GM12872 (cell line): ENCODE measurements at regions not wholly inside any gene's neighbourhood (a gene's known extent, or its start where the extent isn't known, plus 50 kb on each side); places are given as distances from the start of the nearest gene placed in this dataset.

Source experiments
- TF ChIP-seq, protein P1 (sequence below): IDR thresholded peaks from 3 replicates; pipeline ENCODE4 v1.5.1; 2011; ENCODE audit warnings: low read depth, mild to moderate bottlenecking, low read length, moderate library complexity; ENCODE audit not compliant: insufficient read depth

DNA sequence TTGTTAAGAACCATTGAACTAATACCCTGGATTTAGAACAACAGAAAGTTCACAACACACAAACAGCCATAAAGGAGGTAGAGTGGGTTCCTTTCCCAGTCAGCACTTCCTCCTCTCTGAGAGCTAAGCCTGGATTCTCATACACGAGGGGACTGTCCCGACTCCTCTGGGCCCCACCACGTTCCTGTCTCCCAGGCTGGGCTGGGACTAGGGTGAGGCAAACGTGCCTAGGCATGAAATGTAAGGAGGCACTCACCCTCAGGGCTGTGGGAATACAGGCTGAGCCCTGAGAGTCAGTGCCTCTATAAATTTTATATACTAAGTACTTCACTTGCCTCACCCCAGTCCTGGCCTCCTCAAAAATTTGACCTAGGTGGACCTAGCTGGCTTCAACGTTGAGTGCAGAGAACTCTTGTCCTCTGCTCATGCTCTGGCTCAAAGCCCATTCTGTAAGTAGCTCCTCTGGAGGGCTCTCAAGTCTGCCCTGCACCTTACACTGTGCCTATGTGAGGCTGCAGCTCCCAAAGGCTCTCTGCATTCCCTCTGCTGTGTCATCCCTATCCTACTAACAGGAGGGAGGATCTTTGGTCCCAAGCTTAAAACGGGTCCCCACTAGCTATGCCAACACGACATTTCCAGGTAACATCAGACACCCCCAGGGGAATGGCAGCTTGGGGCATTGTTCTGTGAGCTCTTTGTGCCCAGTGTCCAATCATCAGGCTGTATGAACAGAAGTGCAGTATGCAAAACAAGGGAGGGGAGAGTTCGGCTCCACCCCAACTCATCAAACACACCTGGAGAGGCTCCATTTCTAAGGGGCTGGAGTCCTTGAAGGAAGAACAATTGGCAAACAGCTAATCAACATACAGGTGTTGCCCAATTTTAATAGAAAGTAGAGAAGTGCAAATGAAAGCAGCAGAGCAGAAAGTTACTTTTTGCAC is 233.2 kb downstream of the RPLP1 start:
- TF ChIP-seq, protein P1, sequence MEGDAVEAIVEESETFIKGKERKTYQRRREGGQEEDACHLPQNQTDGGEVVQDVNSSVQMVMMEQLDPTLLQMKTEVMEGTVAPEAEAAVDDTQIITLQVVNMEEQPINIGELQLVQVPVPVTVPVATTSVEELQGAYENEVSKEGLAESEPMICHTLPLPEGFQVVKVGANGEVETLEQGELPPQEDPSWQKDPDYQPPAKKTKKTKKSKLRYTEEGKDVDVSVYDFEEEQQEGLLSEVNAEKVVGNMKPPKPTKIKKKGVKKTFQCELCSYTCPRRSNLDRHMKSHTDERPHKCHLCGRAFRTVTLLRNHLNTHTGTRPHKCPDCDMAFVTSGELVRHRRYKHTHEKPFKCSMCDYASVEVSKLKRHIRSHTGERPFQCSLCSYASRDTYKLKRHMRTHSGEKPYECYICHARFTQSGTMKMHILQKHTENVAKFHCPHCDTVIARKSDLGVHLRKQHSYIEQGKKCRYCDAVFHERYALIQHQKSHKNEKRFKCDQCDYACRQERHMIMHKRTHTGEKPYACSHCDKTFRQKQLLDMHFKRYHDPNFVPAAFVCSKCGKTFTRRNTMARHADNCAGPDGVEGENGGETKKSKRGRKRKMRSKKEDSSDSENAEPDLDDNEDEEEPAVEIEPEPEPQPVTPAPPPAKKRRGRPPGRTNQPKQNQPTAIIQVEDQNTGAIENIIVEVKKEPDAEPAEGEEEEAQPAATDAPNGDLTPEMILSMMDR = no peak

DNA sequence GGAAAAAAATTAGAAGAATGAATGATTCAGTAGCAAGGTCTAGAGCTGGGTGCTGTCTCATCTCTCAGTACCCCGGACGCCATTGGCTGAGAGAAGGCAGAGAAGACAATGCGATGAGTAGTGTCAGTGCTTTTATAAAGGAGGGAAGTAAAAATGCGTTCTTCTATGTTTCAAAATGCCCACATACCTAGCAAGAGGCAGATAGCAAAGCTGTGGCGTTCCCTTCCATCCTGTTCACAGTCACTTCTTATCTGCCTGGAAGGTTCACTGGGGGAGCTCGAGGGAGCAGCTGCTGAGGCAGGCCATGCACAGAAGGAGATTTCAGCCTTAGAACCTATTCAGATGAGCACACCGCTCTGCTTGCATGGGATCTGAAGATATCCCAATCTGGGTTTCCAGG is 234.0 kb downstream of the RPLP1 start:
- TF ChIP-seq, protein P1 = no peak

DNA sequence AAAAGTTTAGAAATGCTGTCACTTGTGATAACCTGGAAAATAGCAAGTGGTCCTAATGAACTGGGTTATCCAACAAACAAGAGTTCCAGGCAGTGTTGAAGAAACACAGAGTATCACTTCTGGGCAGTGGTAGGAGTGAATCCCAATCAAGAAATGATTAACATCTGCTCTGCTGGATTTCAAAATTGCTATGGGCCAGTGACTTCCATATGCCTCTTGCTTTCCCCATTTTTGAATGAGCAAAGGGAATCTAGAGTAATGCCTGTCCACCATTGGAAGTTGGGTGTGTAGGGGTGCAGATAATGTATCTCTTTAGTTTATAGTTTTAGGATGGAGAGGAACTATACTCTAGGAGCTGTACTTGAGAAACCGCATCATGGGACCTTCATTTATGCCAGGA is 236.5 kb downstream of the RPLP1 start:
- TF ChIP-seq, protein P1 = no peak

DNA sequence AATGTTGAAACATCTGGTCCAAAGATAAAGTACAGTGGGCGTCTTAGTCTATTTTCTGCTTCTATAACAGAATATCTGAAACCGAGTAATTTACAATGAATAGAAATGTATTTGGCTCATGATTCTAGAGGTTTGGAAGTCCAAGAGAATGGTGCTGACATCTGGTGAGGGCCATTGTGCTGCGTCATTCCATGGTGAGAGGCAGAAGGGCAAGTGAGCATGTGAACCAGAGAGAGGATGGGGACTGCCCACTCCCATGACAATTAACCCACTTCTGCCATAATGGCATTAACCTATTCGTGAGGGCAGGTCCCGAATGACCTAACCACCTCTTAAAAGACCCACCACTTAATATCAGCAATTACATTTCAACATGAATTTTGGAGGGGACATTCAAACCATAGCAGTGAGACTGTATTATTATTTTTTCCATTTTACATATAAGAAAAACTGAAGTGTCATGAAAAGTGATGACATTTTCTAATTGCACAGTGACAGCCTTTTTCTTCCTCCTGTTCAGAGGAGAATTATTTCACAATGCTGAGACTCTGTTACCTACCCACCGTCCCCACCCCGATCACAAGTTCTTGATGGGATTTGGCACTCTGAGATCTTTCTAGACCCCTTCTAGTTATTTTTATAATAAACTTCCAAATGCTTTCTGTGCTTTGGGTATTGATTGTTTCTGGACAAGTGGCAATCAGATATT is 238.8 kb downstream of the RPLP1 start:
- TF ChIP-seq, protein P1 = no peak

DNA sequence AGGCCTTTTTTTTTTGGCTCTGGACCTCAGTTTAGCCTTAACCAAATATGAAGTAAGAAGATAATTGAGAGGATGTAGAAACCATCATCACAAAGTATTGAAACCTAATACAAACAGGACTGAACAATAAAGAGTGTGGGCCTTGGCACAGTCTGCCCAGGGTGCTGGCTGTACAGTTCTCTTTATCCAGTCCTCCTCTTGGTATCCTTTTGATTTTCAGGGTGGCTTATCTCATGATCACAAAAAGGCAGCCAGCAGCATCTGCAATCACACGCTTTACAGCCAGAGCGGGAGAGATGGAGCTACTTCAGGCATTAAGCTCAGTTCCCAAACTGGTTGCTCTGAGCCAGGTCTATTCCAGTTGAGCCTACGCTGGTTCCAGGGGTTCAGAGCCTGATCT is 239.7 kb downstream of the RPLP1 start:
- TF ChIP-seq, protein P1 = no peak

DNA sequence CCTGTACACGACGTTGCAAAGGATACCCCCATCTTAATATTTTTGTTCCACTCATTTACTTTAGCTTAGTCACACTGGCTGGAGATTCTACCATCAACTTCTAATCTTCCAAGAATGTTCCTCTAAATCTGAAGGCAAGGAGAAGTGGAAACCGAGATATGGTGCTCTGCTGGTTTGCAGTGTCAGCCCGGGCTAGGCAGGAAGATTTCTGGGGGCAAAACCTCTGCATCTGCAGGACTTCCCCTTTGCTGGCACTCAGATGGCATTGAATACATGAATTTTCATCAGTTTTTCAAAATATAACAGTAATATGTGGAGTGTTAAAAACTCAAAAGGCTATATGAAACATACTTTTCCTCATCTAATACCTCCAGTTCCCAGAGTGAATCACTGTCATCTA is 240.4 kb downstream of the RPLP1 start:
- TF ChIP-seq, protein P1 = no peak

DNA sequence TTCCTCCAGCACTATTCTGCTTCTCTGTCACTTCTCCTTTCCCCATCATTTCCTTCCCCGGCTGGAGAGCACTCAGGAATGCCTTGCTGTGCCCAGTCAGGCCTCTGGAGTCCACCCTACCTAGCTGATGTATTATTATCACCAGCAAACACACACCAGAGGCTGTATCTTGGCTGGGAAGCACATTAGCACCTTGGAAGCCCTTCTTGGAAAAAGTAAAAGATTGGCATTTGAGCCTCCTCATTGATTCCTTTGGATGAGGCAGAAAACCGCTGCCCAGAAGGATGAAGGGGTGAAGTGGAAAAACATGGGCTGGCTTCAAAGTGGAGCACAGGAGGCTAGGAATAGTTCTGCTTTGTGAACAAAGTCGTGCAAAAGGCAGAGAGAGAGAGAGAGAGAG is 244.3 kb downstream of the RPLP1 start:
- TF ChIP-seq, protein P1 = no peak
